Erythroblast (primary cell): ENCODE measurements at regions not wholly inside any gene's neighbourhood (a gene's known extent, or its start where the extent isn't known, plus 50 kb on each side); places are given as distances from the start of the nearest gene placed in this dataset.

ENCODE experiments used
- GATA1 ChIP-seq: IDR thresholded peaks from 2 replicates; pipeline ENCODE4 v1.6.1; 2011; ENCODE audit warnings: low read depth, mild to moderate bottlenecking, control low read depth, low read length, moderate library complexity
- POLR2A ChIP-seq: IDR thresholded peaks from 2 replicates; pipeline ENCODE4 v1.6.1; 2011; ENCODE audit warnings: mild to moderate bottlenecking, low read length

GRCh38 chr1:239125027-239125426 lies 261.3 kb upstream of the CHRM3 start:
- TF ChIP-seq POLR2A (no peak), GATA1 (no peak)
